OCI-LY1 (cell line): ENCODE measurements at regions not wholly inside any gene's neighbourhood (a gene's known extent, or its start where the extent isn't known, plus 50 kb on each side); places are given as distances from the start of the nearest gene placed in this dataset.

Experiments
- CTCF ChIP-seq: fragments of 200-600 bp; sonication (generic), shearing (Covaris generic); IDR thresholded peaks from 2 replicates; pipeline ENCODE4 v1.5.1; 2017; ENCODE audit warnings: mild to moderate bottlenecking, antibody characterized with exemption, low read length, moderate library complexity, mixed read lengths
- EZH2 ChIP-seq: fragments of 200-600 bp; sonication (generic), shearing (Covaris generic); IDR thresholded peaks from 2 replicates; pipeline ENCODE4 v1.8.0; 2017; ENCODE audit warnings: borderline replicate concordance, mixed run types, mild to moderate bottlenecking, antibody characterized with exemption, low read length, moderate library complexity, mixed read lengths

- no peak for TF ChIP-seq CTCF
- TF ChIP-seq EZH2 = no peak
These were observed 621.8 kb downstream of the TMA16 start for GRCh38 chr4:164116286-164116685.
